GM12878 (cell line): ENCODE measurements at regions not wholly inside any gene's neighbourhood (a gene's known extent, or its start where the extent isn't known, plus 50 kb on each side); places are given as distances from the start of the nearest gene placed in this dataset.

Source experiments
- POLR2A ChIP-seq: IDR thresholded peaks from 2 replicates; pipeline ENCODE4 v1.6.1; 2011; ENCODE audit warnings: low read depth, mild to moderate bottlenecking, low read length
- SMC3 ChIP-seq: IDR thresholded peaks from 2 replicates; pipeline ENCODE4 v1.6.1; 2011; ENCODE audit warnings: low read length, improper control_type of control experiment, borderline replicate concordance

DNA sequence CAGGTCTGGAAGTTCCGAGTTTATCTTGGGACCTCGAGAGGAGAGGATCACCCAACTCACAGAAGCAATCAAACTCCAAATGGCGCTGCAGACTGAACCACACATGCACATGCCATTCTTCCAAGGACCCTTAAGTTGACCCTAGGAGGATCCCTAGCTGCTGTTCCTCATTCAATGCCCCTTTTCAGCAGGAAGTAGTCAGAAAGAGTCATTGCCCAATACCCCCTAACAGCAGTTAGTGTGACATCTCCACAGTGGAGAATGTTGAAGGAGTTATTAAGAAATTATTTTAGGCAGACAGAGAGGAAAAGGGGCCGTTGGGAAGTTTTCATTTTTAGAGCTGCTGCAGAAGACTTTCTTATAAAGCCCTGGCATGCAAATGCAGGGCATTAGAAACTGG, 229.9 kb upstream of the DAB2 start:
- TF ChIP-seq SMC3 (no peak), POLR2A (no peak)
